DMS79 treated with DMSO at 0.1 percent for 48 hours (cell line): ENCODE measurements at regions not wholly inside any gene's neighbourhood (a gene's known extent, or its start where the extent isn't known, plus 50 kb on each side); places are given as distances from the start of the nearest gene placed in this dataset.
A peak's percentile ranks its signal among the peaks of the same experiment; 100 is the strongest.
"Not testable (repeated sequence)": the region's sequence is repeated elsewhere in the genome, so short reads cannot be mapped to it uniquely, and the experiment has no call there.

Experiments
- DNase-seq: peaks from one replicate; lab custom pipeline; 2025; lab: John Stamatoyannopoulos, UW

DNA sequence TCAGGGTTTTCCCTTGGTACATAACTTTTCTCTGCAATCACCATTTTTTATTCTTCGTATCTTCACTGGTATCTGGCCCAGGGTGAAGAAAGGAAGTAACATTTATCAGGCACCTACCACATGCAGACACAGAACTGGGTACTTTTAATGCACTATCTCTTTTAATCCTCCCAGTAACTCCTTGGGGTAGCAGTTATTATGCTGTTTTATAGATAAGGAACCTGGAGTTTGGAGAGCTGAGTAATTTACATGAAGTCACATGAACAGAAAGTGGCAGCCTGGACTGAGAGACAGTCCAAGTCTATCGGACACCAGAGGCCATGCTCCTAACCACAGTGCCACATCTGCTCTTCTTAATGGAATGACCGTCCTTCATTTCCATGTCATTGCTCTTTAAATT is 117.1 kb upstream of the PODXL start:
- DNase-seq, result no peak

DNA sequence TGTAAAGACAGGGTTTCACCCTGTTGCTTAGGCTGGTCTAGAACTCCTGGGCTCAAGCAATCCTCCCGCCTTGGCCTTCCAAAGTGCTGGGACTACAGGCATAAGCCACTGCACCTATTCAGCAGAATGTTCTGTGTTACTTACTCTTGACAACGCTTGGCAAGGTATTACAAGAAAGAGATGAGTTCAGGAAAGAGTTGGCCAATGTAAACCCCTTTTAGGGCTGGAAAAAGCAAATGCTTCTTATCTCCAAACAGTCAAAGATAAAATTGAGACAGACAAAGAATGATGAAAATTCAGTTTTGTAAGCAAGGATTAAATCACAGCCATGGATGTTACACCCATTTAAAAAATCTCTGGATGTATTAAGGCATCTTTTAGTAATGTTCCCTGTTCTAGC is 114.0 kb upstream of the PODXL start:
- DNase-seq, result no peak

GRCh38 chr7:131667699-131668098 is 111.3 kb upstream of the PODXL start:
- DNase-seq, result no peak

DNA sequence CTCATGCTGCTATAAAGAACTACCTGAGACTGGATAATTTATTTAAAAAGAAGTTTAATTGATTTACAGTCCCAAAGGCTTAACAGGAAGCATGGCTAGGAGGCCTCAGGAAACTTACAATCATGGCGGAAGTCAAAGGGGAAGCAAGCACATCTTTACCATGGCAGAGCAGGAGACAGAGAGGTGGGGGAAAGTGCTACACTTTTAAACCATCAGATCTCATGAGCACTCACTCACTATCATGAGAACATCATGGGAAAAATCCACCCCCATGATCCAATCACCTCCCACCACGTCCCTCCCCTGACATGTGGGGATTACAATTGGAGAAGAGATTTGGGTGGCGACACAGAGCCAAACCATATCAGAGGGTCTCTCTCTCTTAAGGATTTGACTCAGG is 108.6 kb upstream of the PODXL start:
- DNase-seq, result no peak

GRCh38 chr7:131664570-131664969 is 108.1 kb upstream of the PODXL start:
- no peak for DNase-seq

- not testable (repeated sequence) for DNase-seq
These were observed 106.0 kb upstream of the PODXL start for GRCh38 chr7:131662301-131662873.

DNA sequence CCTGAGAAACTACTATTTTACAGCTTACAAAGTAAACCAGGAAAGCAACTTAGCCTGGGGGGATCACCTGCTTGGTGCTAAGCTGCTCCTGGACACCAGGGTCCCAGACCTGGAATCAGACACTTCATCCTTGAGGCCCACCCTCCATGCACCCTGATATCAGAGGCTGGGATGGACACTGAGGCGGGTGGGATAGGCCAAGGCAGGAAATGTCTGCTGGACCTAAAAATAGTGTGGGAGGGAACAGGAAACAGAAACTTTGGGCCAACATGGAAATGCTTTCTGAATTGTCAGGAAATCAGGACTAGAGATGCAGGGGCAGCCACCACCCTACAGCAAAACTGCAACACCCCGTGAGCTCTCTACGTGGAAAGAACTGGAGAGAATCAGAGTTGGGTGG is 101.5 kb upstream of the PODXL start:
- DNase-seq, result no peak

GRCh38 chr7:131656980-131657723 is 100.7 kb upstream of the PODXL start:
- no peak for DNase-seq

DNA sequence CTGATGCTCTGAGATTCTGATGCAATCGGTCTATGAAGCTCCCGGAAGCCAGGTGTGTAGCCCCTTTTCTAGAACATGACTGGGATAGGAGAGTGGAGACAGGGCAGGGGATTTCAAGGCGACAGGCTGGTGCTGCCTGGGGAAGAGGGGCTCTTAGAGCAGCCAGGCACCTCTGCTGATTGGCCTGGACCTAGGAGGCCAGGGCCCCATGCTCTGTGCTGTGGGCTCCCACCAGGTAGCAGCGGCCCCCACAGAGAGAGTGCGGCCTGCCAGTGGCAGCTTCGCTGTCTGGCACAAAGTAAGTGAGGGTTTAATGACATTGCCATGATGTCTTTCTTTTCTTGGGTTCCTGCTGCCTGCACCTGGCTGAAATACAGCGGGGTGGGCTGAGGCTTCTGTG is 99.4 kb upstream of the PODXL start:
- DNase-seq, result no peak

- no peak for DNase-seq
These were observed 99.0 kb upstream of the PODXL start for GRCh38 chr7:131655447-131655846.

DNA sequence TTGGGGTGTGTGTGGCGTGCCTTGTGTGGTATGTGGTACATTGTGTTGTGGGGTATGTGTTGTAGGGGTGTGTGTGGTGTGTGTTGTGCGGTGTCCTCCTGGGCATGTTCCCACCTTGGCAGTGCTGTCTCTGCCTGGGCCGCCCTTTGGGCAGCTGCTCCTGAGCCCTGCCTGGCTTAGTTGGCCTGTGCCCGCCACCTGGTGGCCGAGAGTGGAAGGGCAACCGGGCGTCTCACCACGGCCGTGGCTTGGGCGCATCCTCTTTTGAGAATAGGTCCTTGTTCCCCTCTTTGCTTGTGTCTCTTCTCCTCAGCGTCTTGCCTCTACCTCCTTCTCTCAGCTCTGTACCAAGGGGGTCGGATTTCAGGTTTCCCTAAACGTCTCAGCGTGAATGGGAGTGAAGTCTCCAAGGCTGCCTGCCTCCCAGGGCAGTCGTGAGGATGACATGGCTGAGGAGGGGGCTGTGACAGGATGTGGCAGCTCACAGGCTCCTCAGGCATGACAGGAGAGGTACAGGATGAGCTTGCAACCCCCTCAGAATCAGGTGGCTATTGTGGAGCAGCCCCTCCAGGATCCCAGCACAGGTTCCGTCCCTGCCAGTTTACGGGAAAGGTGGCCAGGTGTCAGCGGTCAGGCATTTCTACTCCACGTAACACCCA is 98.4 kb upstream of the PODXL start:
- DNase-seq, result peak; percentile 69

DNA sequence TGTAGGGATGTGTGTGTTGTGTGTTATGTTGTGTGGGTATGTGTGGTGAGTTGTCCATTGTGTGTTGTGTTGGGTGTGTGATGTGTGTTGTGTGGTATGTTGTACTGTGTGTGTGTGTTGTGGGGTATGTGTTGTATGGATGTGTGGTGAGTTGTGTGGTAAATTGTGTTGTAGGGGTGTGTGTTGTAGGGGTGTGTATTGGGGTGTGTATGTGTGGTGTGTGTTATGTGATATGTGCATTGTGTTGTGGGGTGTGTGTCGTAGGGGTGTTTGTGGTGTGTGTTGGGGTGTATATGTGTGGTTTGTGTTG is 97.8 kb upstream of the PODXL start:
- no peak for DNase-seq

GRCh38 chr7:131653418-131654248 is 97.2 kb upstream of the PODXL start:
- DNase-seq, result peak; percentile 28

DNA sequence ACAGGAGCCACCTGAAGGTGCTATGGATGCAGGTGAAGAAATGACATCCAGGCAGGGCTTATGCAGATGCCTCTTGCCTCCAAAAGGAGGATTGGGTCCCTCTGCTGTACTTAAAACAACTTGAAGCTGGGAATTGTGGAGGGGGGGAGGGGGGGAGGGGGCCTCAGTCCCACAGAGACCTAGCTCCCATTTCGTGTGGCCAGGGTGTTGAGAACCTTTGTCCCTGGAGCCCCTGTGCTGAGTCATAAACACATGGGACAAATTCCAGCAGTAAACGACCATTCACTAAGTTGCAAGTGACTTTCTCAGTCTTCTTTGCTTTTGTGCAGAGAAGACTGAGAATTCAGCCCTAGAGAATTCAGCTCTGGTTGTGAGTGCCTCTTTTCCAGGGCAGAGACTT is 96.5 kb upstream of the PODXL start:
- no peak for DNase-seq

GRCh38 chr7:131652194-131652593 is 95.8 kb upstream of the PODXL start:
- no peak for DNase-seq

- DNase-seq, result no peak
These were observed 93.5 kb upstream of the PODXL start for GRCh38 chr7:131649879-131650278.

- DNase-seq, result no peak
These were observed 92.6 kb upstream of the PODXL start for GRCh38 chr7:131649003-131649541.

- DNase-seq, result no peak
These were observed 92.1 kb upstream of the PODXL start for GRCh38 chr7:131648491-131648890.

DNA sequence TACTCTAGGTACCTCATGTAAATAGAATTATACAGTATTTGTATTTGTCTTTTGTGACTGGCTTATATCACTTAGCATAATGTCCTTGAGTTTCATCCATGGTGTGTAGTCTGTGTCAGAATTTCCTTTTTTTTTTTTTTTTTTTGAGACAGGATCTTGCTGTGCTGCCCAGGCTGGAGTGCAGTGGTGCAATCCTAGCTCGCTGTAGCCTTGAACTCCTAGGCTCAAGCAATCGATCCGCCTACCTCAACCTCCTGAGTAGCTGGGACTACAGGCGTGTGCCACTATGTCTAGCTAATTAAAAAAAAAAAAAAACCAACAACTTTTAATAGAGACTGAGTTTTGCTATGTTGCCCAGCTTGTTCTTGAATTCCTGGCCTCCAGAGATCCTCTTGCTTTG is 89.8 kb upstream of the PODXL start:
- DNase-seq, result no peak

GRCh38 chr7:131642429-131642828 is 86.0 kb upstream of the PODXL start:
- no peak for DNase-seq

- no peak for DNase-seq
These were observed 84.3 kb upstream of the PODXL start for GRCh38 chr7:131640686-131641085.

GRCh38 chr7:131638641-131639430 is 82.4 kb upstream of the PODXL start:
- no peak for DNase-seq
